OCI-LY7 (cell line): ENCODE measurements at regions not wholly inside any gene's neighbourhood (a gene's known extent, or its start where the extent isn't known, plus 50 kb on each side); places are given as distances from the start of the nearest gene placed in this dataset.

ENCODE experiments used
- BruUV-seq: library from RNA; stranded (reverse); fragments of 400-500 nt; replicated peaks from 2 replicates; lab custom pipeline; 2021; lab: Mats Ljungman, UMichigan
- CTCF ChIA-PET: fragments of 300-600 bp; sonication (Branson Sonifier 250); formaldehyde crosslinking; loops from one replicate; lab custom pipeline; 2022; ENCODE audit warnings: antibody characterized with exemption; ENCODE audit not compliant: unreplicated experiment; lab: Charles Lee
- POLR2A ChIA-PET: fragments of 300-600 bp; sonication (Branson Sonifier 250); formaldehyde crosslinking; loops from one replicate; lab custom pipeline; 2022; ENCODE audit warnings: antibody characterized with exemption; lab: Charles Lee
- DNase-seq: peaks from one replicate; pipeline ENCODE4 v3.0.0-alpha.2; 2015; ENCODE audit warnings: low spot score
- H2AFZ ChIP-seq: fragments of 200-600 bp; sonication (generic), shearing (Covaris generic); 2 replicates; pipeline ENCODE4 v1.6.1; 2014; ENCODE audit warnings: mild to moderate bottlenecking, antibody characterized with exemption, low read length, moderate library complexity
- H3K27ac ChIP-seq: fragments of 200-600 bp; sonication (generic); 2 replicates; pipeline ENCODE4 v1.5.1; 2014; ENCODE audit warnings: mixed run types, low read depth, mild to moderate bottlenecking, moderate library complexity, low read length, inconsistent platforms; ENCODE audit not compliant: poor library complexity, severe bottlenecking
- H3K36me3 ChIP-seq: fragments of 200-600 bp; sonication (generic); 2 replicates; pipeline ENCODE4 v1.6.1; 2014; ENCODE audit warnings: mild to moderate bottlenecking, antibody characterized with exemption, low read length, moderate library complexity, mixed read lengths; ENCODE audit not compliant: insufficient read depth
- H3K4me1 ChIP-seq: fragments of 200-600 bp; sonication (generic); 2 replicates; pipeline ENCODE4 v1.5.1; 2014; ENCODE audit warnings: mild to moderate bottlenecking, low read length; ENCODE audit not compliant: insufficient read depth, poor library complexity, severe bottlenecking
- H3K4me2 ChIP-seq: fragments of 200-600 bp; sonication (generic); 2 replicates; pipeline ENCODE4 v1.6.1; 2014; ENCODE audit warnings: mild to moderate bottlenecking, low read length
- H3K4me3 ChIP-seq: fragments of 200-600 bp; sonication (generic); 2 replicates; pipeline ENCODE4 v1.5.1; 2014; ENCODE audit warnings: mild to moderate bottlenecking, low read depth, low read length; ENCODE audit not compliant: poor library complexity, severe bottlenecking
- H3K79me2 ChIP-seq: fragments of 200-600 bp; sonication (generic); 2 replicates; pipeline ENCODE4 v1.6.1; 2016; ENCODE audit warnings: low read depth, mild to moderate bottlenecking, low read length, moderate library complexity, mixed read lengths; ENCODE audit not compliant: insufficient read depth
- H3K9me2 ChIP-seq: fragments of 200-600 bp; sonication (generic); 2 replicates; pipeline ENCODE4 v1.6.1; 2016; ENCODE audit warnings: mild to moderate bottlenecking, low read length, mixed read lengths; ENCODE audit not compliant: insufficient read depth
- H3K9me3 ChIP-seq: fragments of 200-600 bp; sonication (generic); 2 replicates; pipeline ENCODE4 v1.6.1; 2014; ENCODE audit warnings: mild to moderate bottlenecking, mixed run types, low read length, mixed read lengths
- H4K20me1 ChIP-seq: fragments of 200-600 bp; sonication (generic); 2 replicates; pipeline ENCODE4 v1.6.1; 2014; ENCODE audit warnings: mild to moderate bottlenecking, antibody characterized with exemption, low read length, moderate library complexity, mixed read lengths; ENCODE audit not compliant: insufficient read depth
- EZH2phosphoT487 ChIP-seq: fragments of 200-600 bp; sonication (generic); IDR thresholded peaks from 2 replicates; pipeline ENCODE4 v1.6.1; 2018; ENCODE audit warnings: low read depth, borderline replicate concordance, mild to moderate bottlenecking, mixed run types, antibody characterized with exemption, low read length, moderate library complexity, mixed read lengths
- intact Hi-C: fragments of 100-400 bp; cut with micrococcal nuclease; formaldehyde crosslinking; loops from one replicate; pipeline ENCODE4 v1.10.0; 2022; ENCODE audit not compliant: unreplicated experiment
- TF ChIP-seq, protein P1 (sequence below): fragments of 200-600 bp; sonication (generic); conservative IDR thresholded peaks from 2 replicates; pipeline ENCODE4 v1.5.1; 2014; ENCODE audit warnings: mild to moderate bottlenecking, antibody characterized with exemption, low read length, moderate library complexity, mixed read lengths

DNA sequence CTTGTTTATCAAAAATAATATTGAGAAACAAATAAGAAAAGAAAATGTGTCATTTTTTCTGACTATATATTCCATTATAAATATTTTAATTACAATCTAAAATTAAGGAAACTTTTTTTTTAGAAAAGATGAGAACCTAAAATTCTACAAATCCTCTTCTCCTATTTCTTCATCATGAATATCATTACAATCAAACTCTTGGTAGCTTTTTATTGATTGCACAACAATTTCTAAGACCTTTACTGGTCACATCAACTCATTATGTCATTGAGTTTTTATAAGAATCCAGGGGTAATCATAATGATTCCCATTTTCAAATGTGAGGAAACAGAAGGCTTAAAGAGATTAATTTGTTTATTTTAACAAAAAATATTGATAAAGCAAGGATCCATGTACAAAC is 841.0 kb downstream of the FRK start:
- CTCF ChIA-PET = no interaction called here
- TF ChIP-seq, protein P1, sequence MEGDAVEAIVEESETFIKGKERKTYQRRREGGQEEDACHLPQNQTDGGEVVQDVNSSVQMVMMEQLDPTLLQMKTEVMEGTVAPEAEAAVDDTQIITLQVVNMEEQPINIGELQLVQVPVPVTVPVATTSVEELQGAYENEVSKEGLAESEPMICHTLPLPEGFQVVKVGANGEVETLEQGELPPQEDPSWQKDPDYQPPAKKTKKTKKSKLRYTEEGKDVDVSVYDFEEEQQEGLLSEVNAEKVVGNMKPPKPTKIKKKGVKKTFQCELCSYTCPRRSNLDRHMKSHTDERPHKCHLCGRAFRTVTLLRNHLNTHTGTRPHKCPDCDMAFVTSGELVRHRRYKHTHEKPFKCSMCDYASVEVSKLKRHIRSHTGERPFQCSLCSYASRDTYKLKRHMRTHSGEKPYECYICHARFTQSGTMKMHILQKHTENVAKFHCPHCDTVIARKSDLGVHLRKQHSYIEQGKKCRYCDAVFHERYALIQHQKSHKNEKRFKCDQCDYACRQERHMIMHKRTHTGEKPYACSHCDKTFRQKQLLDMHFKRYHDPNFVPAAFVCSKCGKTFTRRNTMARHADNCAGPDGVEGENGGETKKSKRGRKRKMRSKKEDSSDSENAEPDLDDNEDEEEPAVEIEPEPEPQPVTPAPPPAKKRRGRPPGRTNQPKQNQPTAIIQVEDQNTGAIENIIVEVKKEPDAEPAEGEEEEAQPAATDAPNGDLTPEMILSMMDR = no peak
- no peak for TF ChIP-seq EZH2phosphoT487
- no TSS peak for BruUV-seq
- H3K4me2 ChIP-seq = no peak overlapping the region
- H2AFZ ChIP-seq = no peak overlapping the region
- intact Hi-C loops = no loop called here
- H3K4me1 ChIP-seq = no peaks in the 10 kb centered on the region
- H3K79me2 ChIP-seq = no peaks in the 10 kb centered on the region
- no peaks in the 10 kb centered on the region for H3K9me3 ChIP-seq
- DNase-seq = no peak
- POLR2A ChIA-PET = no interaction called here
- H4K20me1 ChIP-seq = no peaks in the 10 kb centered on the region
- no peaks in the 10 kb centered on the region for H3K36me3 ChIP-seq
- no peak overlapping the region for H3K4me3 ChIP-seq
- H3K9me2 ChIP-seq = no peaks in the 10 kb centered on the region
- H3K27ac ChIP-seq = no peak overlapping the region

DNA sequence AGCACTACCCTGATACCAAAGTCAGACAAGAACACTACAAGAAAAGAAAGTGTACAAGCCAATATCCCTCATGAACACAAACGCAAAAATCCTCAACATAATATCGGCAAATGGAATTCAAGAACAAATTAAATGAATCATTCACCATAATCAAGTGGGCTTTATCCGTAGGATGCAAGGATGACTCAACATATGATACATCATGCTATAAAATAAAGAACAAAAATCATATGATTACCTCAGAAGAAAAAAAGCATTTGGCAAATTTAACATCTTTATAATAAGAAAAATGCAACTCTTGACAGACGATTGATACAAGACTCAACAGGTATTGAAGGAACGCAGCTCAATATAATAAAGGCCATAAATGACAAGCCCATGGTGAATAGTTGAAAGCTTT is 843.9 kb downstream of the FRK start:
- Histone ChIP-seq H4K20me1 (no peaks in the 10 kb centered on the region), H3K4me2 (no peak overlapping the region), H2AFZ (no peak overlapping the region), H3K4me1 (no peaks in the 10 kb centered on the region), H3K79me2 (no peaks in the 10 kb centered on the region), H3K9me2 (no peaks in the 10 kb centered on the region), H3K9me3 (no peaks in the 10 kb centered on the region), H3K4me3 (no peak overlapping the region), H3K27ac (no peak overlapping the region), H3K36me3 (no peaks in the 10 kb centered on the region)
- no peak for TF ChIP-seq EZH2phosphoT487
- TF ChIP-seq, protein P1 = no peak
- DNase-seq = no peak
- CTCF ChIA-PET = no interaction called here
- POLR2A ChIA-PET = interaction anchor here (0.6 to 0.8 kb wide), 2 partner anchors 15 to 31 kb away, joined by 3 to 4 read pairs; no protein-coding TSS in a partner anchor
- intact Hi-C loops = no loop called here
- no TSS peak for BruUV-seq

DNA sequence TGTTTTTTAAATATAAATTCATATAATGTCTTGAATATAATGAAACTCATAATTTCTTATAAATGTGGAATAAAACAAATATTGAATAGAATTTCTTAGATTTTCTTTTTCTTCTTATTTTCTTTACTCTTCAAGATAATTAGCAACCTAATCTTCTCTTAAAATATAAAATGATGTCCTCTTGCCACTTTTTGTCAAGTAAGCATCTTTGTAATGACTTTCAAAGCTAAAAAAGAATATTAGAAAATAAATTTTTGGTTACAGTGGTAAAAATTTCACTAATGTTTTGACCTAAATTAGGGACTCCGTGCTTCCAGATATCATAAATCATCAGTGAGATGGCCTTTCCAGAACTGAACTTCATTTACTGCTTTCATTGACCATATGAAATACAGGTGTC is 846.4 kb downstream of the FRK start:
- Histone ChIP-seq H2AFZ (no peak overlapping the region), H3K36me3 (no peaks in the 10 kb centered on the region), H3K4me1 (no peaks in the 10 kb centered on the region), H3K9me3 (no peaks in the 10 kb centered on the region), H3K27ac (no peak overlapping the region), H3K79me2 (no peaks in the 10 kb centered on the region), H3K4me3 (no peak overlapping the region), H3K9me2 (no peaks in the 10 kb centered on the region), H3K4me2 (no peak overlapping the region), H4K20me1 (no peaks in the 10 kb centered on the region)
- no TSS peak for BruUV-seq
- ChIA-PET POLR2A (interaction anchor here (0.5 kb wide), 2 partner anchors 115 to 145 kb away, joined by 4 read pairs; no protein-coding TSS in a partner anchor), CTCF (no interaction called here)
- TF ChIP-seq, protein P1 = no peak
- TF ChIP-seq EZH2phosphoT487 = no peak
- intact Hi-C loops = no loop called here
- no peak for DNase-seq
